Neuronal stem cell (in vitro differentiated cells): ENCODE measurements at regions not wholly inside any gene's neighbourhood (a gene's known extent, or its start where the extent isn't known, plus 50 kb on each side); places are given as distances from the start of the nearest gene placed in this dataset.
A peak's percentile ranks its signal among the peaks of the same experiment; 100 is the strongest.

ENCODE experiments used
- DNase-seq: peaks from one replicate; pipeline ENCODE4 v3.0.0-alpha.2; 2013; ENCODE audit warnings: low spot score
- H2AFZ ChIP-seq: one replicate; pipeline ENCODE4 v1.6.1; 2013; ENCODE audit warnings: mild to moderate bottlenecking, low read length, inconsistent platforms
- H2AK5ac ChIP-seq: 2 replicates; pipeline ENCODE4 v1.6.1; 2013; ENCODE audit warnings: low read depth, mild to moderate bottlenecking, inconsistent platforms, low read length, moderate library complexity, mixed read lengths
- H2BK120ac ChIP-seq: 2 replicates; pipeline ENCODE4 v1.6.1; 2013; ENCODE audit warnings: low read depth, mild to moderate bottlenecking, inconsistent platforms, low read length, moderate library complexity, mixed read lengths
- H2BK12ac ChIP-seq: one replicate; pipeline ENCODE4 v1.6.1; 2013; ENCODE audit warnings: low read length, inconsistent platforms
- H2BK15ac ChIP-seq: 2 replicates; pipeline ENCODE4 v1.6.1; 2013; ENCODE audit warnings: mild to moderate bottlenecking, low read length, inconsistent platforms, mixed read lengths
- H2BK5ac ChIP-seq: one replicate; pipeline ENCODE4 v1.6.1; 2013; ENCODE audit warnings: inconsistent platforms, mild to moderate bottlenecking, low read length, moderate library complexity
- H3K14ac ChIP-seq: one replicate; pipeline ENCODE4 v1.6.1; 2013; ENCODE audit warnings: low read length, inconsistent platforms
- H3K18ac ChIP-seq: 2 replicates; pipeline ENCODE4 v1.6.1; 2013; ENCODE audit warnings: low read length, inconsistent platforms
- H3K23ac ChIP-seq: 2 replicates; pipeline ENCODE4 v1.6.1; 2013; ENCODE audit warnings: low read depth, mild to moderate bottlenecking, mixed read lengths, low read length, inconsistent platforms; ENCODE audit not compliant: poor library complexity
- H3K27ac ChIP-seq: replicated peaks from 3 replicates; pipeline ENCODE4 v1.5.1; 2013; ENCODE audit warnings: low read length, inconsistent platforms
- H3K27me3 ChIP-seq, 3 experiments: 2 replicates each; pipeline ENCODE4 v1.6.1; 2013; ENCODE audit warnings: low read length in 3 of 3, mild to moderate bottlenecking in 2 of 3, inconsistent platforms in 1 of 3, low read depth in 1 of 3, mixed read lengths in 1 of 3, moderate library complexity in 1 of 3; ENCODE audit not compliant: control insufficient read depth in 3 of 3, insufficient read depth in 3 of 3
- H3K36me3 ChIP-seq, 2 donors: replicated peaks in 1 of 2; 2 replicates each; pipeline ENCODE4 v1.6.1; 2013; ENCODE audit warnings: low read length in 2 of 2; ENCODE audit not compliant: control insufficient read depth in 2 of 2, insufficient read depth in 2 of 2
- H3K4ac ChIP-seq: 2 replicates; pipeline ENCODE4 v1.6.1; 2013; ENCODE audit warnings: inconsistent platforms, mild to moderate bottlenecking, low read length, moderate library complexity
- H3K4me1 ChIP-seq, 2 donors: 1 replicate in 1 of 2; 2 replicates in 1 of 2; pipeline ENCODE4 v1.6.1; 2013; ENCODE audit warnings: low read length in 2 of 2, low read depth in 1 of 2; ENCODE audit not compliant: control insufficient read depth in 2 of 2, insufficient read depth in 1 of 2
- H3K4me2 ChIP-seq: one replicate; pipeline ENCODE4 v1.6.1; 2013; ENCODE audit warnings: mild to moderate bottlenecking, low read length, inconsistent platforms; ENCODE audit not compliant: insufficient read depth, poor library complexity, severe bottlenecking
- H3K4me3 ChIP-seq, 2 donors: 2 replicates each; pipeline ENCODE4 v1.5.1; 2013; ENCODE audit warnings: low read length in 2 of 2, mild to moderate bottlenecking in 2 of 2, inconsistent platforms in 1 of 2, moderate library complexity in 1 of 2
- H3K79me1 ChIP-seq: one replicate; pipeline ENCODE4 v1.6.1; 2013; ENCODE audit warnings: low read depth, mild to moderate bottlenecking, inconsistent platforms, low read length, moderate library complexity
- H3K9ac ChIP-seq: one replicate; pipeline ENCODE4 v1.6.1; 2013; ENCODE audit warnings: mild to moderate bottlenecking, low read depth, low read length, inconsistent platforms; ENCODE audit not compliant: poor library complexity
- H3K9me3 ChIP-seq, 2 donors: replicated peaks in 1 of 2; 2 replicates each; pipeline versions ENCODE3 to v1.6.1; 2013; ENCODE audit warnings: low read length in 2 of 2, mild to moderate bottlenecking in 2 of 2, inconsistent platforms in 1 of 2, low read depth in 1 of 2, mixed read lengths in 1 of 2, moderate library complexity in 1 of 2; ENCODE audit not compliant: control insufficient read depth in 2 of 2, insufficient read depth in 1 of 2
- H4K8ac ChIP-seq: one replicate; pipeline ENCODE4 v1.6.1; 2013; ENCODE audit warnings: low read depth, mild to moderate bottlenecking, inconsistent platforms, low read length, moderate library complexity
- H4K91ac ChIP-seq: one replicate; pipeline ENCODE4 v1.6.1; 2013; ENCODE audit warnings: low read length, low read depth, mild to moderate bottlenecking, inconsistent platforms; ENCODE audit not compliant: poor library complexity
- WGBS, 2 donors: extraction: QIAGEN DNeasy Blood & Tissue Kit; methylation state at CpG; one replicate each; pipeline ENCODE4 v1.1.7; 2013; ENCODE audit warnings: missing lambda C conversion rate in 2 of 2, mixed read lengths in 1 of 2; ENCODE audit not compliant: insufficient read length in 2 of 2, insufficient replicate concordance in 1 of 2; ENCODE audit errors: extremely low coverage in 2 of 2; 5-methylcytosine and 5-hydroxymethylcytosine counted together

DNA sequence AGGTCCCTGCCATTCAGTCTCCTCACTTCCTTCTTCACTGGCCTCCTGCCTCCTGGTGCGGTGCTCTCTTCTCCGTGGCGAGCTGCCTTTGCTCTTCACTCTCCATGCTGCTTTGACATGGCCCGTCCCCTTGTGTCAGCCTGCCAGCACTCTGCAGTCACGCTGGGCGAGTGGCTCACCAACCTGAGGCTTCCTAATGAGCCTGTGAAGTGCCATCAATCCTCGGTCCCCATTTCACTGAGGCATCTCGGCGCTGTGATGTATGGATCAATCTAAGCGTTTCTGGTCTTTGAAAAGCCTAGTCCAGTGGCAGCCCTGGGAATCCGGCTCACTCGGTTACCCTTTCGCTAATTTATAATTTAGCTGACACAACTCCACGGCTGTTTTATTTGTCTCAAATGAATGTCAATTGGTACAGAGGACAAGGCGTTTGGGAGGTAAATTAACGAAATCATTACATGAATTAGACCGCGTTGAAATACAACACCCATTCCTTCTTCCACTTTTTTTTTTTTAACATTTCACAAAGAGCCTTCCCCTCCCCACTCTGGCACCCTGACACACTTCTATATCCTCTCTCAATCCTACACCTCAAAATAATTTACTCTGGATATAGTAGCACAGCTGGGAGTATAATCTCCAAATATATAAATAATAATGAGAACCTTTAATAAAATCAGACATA lies 610.7 kb downstream of the TMEM114 start:
- WGBS, 2 donors = no CpG with 5 or more reads among the region's 18 CpGs

DNA sequence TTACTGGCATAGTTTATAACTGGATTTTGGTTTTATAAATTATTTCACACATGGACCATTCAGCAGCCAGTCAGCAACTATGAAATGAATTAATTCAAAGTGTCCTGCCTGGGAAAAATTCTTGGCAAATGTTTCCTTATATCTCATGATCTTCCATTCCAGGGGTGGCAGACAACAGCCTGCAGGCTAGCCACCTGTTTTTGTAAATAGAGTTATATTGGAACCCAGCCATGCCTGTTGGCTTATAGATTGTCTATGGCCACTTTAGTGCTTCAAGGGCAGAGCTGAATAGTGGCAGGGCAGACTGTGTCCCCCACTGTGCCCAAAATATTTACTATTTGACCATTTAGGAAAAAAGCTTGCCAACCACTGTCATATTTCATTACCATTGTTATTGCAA lies 613.7 kb downstream of the TMEM114 start:
- Histone ChIP-seq H4K91ac (no peak overlapping the region), H2BK120ac (no peak overlapping the region), H3K36me3 (no peaks in the 10 kb centered on the region), H2AFZ (no peak overlapping the region), H4K8ac (no peak overlapping the region), H2BK15ac (no peak overlapping the region), H3K27me3 (no peaks in the 10 kb centered on the region), H2BK5ac (no peak overlapping the region), H2BK12ac (no peak overlapping the region), H3K23ac (no peak overlapping the region), H3K4me1 (no peaks in the 10 kb centered on the region), H2AK5ac (no peak overlapping the region), H3K27ac (no peak overlapping the region), H3K4me3 (no peak overlapping the region), H3K14ac (no peak overlapping the region), H3K4ac (no peak overlapping the region), H3K79me1 (no peaks in the 10 kb centered on the region), H3K9me3 (no peaks in the 10 kb centered on the region), H3K9ac (no peak overlapping the region), H3K18ac (no peak overlapping the region), H3K4me2 (no peak overlapping the region)
- DNase-seq = no peak

More for the DNA sequence above, 610.7 kb downstream of the TMEM114 start:
- no peak overlapping the region for H3K4ac ChIP-seq
- no peak overlapping the region for H2AK5ac ChIP-seq
- H3K18ac ChIP-seq = peak overlapping the region; percentile 65
- H3K27ac ChIP-seq = no peak overlapping the region
- no peak for DNase-seq
- H3K79me1 ChIP-seq = no peaks in the 10 kb centered on the region
- H3K27me3 ChIP-seq = no peaks in the 10 kb centered on the region
- no peak overlapping the region for H3K23ac ChIP-seq
- no peak overlapping the region for H2BK15ac ChIP-seq
- H3K4me1 ChIP-seq = no peaks in the 10 kb centered on the region
- no peak overlapping the region for H2BK12ac ChIP-seq
- H3K9ac ChIP-seq = no peak overlapping the region
- no peak overlapping the region for H2AFZ ChIP-seq
- no peak overlapping the region for H4K8ac ChIP-seq
- H2BK5ac ChIP-seq = no peak overlapping the region
- no peaks in the 10 kb centered on the region for H3K36me3 ChIP-seq
- H2BK120ac ChIP-seq = no peak overlapping the region
- no peaks in the 10 kb centered on the region for H3K9me3 ChIP-seq
- H3K14ac ChIP-seq = peak overlapping the region; percentile 40
- H3K4me2 ChIP-seq = no peak overlapping the region
- H3K4me3 ChIP-seq = peak overlapping the region in 1 of 2 donors; percentile 55
- no peak overlapping the region for H4K91ac ChIP-seq

DNA sequence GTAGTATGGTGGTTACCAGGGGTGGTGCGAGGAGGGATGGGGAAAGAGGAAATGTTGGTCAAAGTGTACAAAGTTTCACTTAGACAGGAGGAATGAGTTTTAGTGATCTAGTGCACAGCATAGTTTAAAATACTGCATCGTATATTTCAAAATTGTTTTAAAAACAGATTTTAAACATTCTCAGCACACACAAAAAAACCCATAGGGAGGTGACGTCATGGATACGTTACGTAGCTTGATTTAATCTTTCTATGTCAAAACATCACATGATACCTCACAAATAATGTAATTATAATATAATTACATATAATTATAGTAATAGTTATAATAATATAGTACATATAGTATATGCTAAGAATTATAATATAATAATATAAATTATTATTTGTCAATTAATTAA lies 614.2 kb downstream of the TMEM114 start:
- Histone ChIP-seq H3K4me3 (no peak overlapping the region), H2AK5ac (no peak overlapping the region), H2BK5ac (no peak overlapping the region), H3K23ac (no peak overlapping the region), H3K36me3 (no peaks in the 10 kb centered on the region), H3K27me3 (no peaks in the 10 kb centered on the region), H3K18ac (no peak overlapping the region), H2BK120ac (no peak overlapping the region), H3K9me3 (no peaks in the 10 kb centered on the region), H3K4me2 (no peak overlapping the region), H3K14ac (no peak overlapping the region), H4K91ac (no peak overlapping the region), H3K4me1 (no peaks in the 10 kb centered on the region), H2AFZ (no peak overlapping the region), H2BK12ac (no peak overlapping the region), H3K4ac (no peak overlapping the region), H2BK15ac (no peak overlapping the region), H3K79me1 (no peaks in the 10 kb centered on the region), H4K8ac (no peak overlapping the region), H3K9ac (no peak overlapping the region), H3K27ac (no peak overlapping the region)
- DNase-seq = no peak
- no CpG with 5 or more reads among the region's 5 CpGs for WGBS, 2 donors

DNA sequence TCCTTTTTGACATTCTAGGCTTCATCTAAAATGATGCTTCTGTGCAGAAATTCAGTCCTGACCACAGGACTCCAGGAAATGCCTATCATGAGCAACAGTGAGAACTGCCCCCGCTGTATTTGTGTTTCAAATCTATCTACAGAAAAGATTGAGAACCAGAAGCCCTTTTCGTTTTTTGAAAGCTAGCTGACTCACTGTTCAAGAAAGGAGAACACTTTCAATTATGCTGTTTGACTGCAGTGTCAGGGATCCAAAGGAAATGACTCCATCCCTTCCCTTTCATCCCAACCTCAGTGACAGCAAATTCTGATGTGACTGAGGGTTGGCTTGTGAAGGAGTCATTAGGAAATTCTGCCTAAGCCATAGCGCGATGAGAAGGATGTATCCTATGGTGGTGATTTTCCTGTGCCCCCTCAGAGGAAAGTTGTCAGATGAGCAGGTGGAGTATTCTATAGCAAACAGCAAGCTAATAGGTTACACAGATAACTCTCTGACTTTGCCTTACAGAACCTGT lies 622.3 kb downstream of the TMEM114 start:
- H3K4ac ChIP-seq = no peak overlapping the region
- H3K27ac ChIP-seq = no peak overlapping the region
- no peak overlapping the region for H4K91ac ChIP-seq
- H3K36me3 ChIP-seq = no peaks in the 10 kb centered on the region
- H2AFZ ChIP-seq = no peak overlapping the region
- H3K27me3 ChIP-seq = no peaks in the 10 kb centered on the region
- H3K23ac ChIP-seq = no peak overlapping the region
- DNase-seq = no peak
- WGBS, 2 donors = no CpG with 5 or more reads among the region's 4 CpGs
- H2AK5ac ChIP-seq = no peak overlapping the region
- no peak overlapping the region for H3K4me2 ChIP-seq
- peaks cover 0 to 1% of the 10 kb centered on the region in 2 donors for H3K4me1 ChIP-seq
- no peak overlapping the region for H3K4me3 ChIP-seq
- no peak overlapping the region for H2BK12ac ChIP-seq
- H3K9me3 ChIP-seq = no peaks in the 10 kb centered on the region
- H3K79me1 ChIP-seq = no peaks in the 10 kb centered on the region
- no peak overlapping the region for H3K14ac ChIP-seq
- no peak overlapping the region for H2BK120ac ChIP-seq
- H3K18ac ChIP-seq = no peak overlapping the region
- no peak overlapping the region for H2BK15ac ChIP-seq
- no peak overlapping the region for H4K8ac ChIP-seq
- no peak overlapping the region for H3K9ac ChIP-seq
- H2BK5ac ChIP-seq = no peak overlapping the region
